EL (cell line): ENCODE measurements at regions not wholly inside any gene's neighbourhood (a gene's known extent, or its start where the extent isn't known, plus 50 kb on each side); places are given as distances from the start of the nearest gene placed in this dataset.
A peak's percentile ranks its signal among the peaks of the same experiment; 100 is the strongest.
"Not testable (repeated sequence)": the region's sequence is repeated elsewhere in the genome, so short reads cannot be mapped to it uniquely, and the experiment has no call there.

Experiments
- DNase-seq: peaks from one replicate; pipeline ENCODE4 v3.0.0-alpha.2; 2016

GRCh38 chr2:87593784-87594610, 153.9 kb upstream of the PLGLB2 start:
- DNase-seq = peak; percentile 58

- DNase-seq = not testable (repeated sequence)
Measured at GRCh38 chr2:87594611-87594992, 153.3 kb upstream of the PLGLB2 start.

- DNase-seq = not testable (repeated sequence)
Measured at GRCh38 chr2:87595017-87595416, 152.9 kb upstream of the PLGLB2 start.

GRCh38 chr2:87600961-87601360, 146.9 kb upstream of the PLGLB2 start:
- DNase-seq = not testable (repeated sequence)

- DNase-seq = not testable (repeated sequence)
Measured at GRCh38 chr2:87602118-87602517, 145.8 kb upstream of the PLGLB2 start.

- DNase-seq = not testable (repeated sequence)
Measured at GRCh38 chr2:87602728-87603127, 145.2 kb upstream of the PLGLB2 start.

GRCh38 chr2:87603418-87604278, 144.2 kb upstream of the PLGLB2 start:
- DNase-seq = peak; percentile 12

GRCh38 chr2:87604279-87604818, 143.5 kb upstream of the PLGLB2 start:
- DNase-seq = peak; percentile 25

- DNase-seq = not testable (repeated sequence)
Measured at GRCh38 chr2:87604980-87605379, 142.9 kb upstream of the PLGLB2 start.

- not testable (repeated sequence) for DNase-seq
Measured at GRCh38 chr2:87608377-87609166, 139.3 kb upstream of the PLGLB2 start.

GRCh38 chr2:87610974-87611373, 136.9 kb upstream of the PLGLB2 start:
- DNase-seq = not testable (repeated sequence)

- not testable (repeated sequence) for DNase-seq
Measured at GRCh38 chr2:87611416-87611815, 136.5 kb upstream of the PLGLB2 start.

- DNase-seq = not testable (repeated sequence)
Measured at GRCh38 chr2:87611956-87612355, 135.9 kb upstream of the PLGLB2 start.

GRCh38 chr2:87614829-87615434, 133.0 kb upstream of the PLGLB2 start:
- DNase-seq = not testable (repeated sequence)

- not testable (repeated sequence) for DNase-seq
Measured at GRCh38 chr2:87619121-87619520, 128.8 kb upstream of the PLGLB2 start.

- not testable (repeated sequence) for DNase-seq
Measured at GRCh38 chr2:87621139-87621538, 126.7 kb upstream of the PLGLB2 start.

- DNase-seq = not testable (repeated sequence)
Measured at GRCh38 chr2:87622720-87623119, 125.2 kb upstream of the PLGLB2 start.

GRCh38 chr2:87629491-87630458, 118.1 kb upstream of the PLGLB2 start:
- DNase-seq = peak; percentile 92

- DNase-seq = not testable (repeated sequence)
Measured at GRCh38 chr2:87630892-87631291, 117.0 kb upstream of the PLGLB2 start.

- DNase-seq = not testable (repeated sequence)
Measured at GRCh38 chr2:87631402-87631801, 116.5 kb upstream of the PLGLB2 start.
